HCT116 (cell line): ENCODE measurements at regions not wholly inside any gene's neighbourhood (a gene's known extent, or its start where the extent isn't known, plus 50 kb on each side); places are given as distances from the start of the nearest gene placed in this dataset.

ENCODE experiments used
- ATAC-seq: fragments of 200-7000 bp; cut with Tn5 transposase; 2 replicates; pipeline ENCODE4 v1.9.1; 2020; ENCODE audit warnings: mild to moderate bottlenecking, moderate library complexity
- BruUV-seq: library from RNA; stranded (reverse); fragments of 400-500 nt; replicated peaks from 2 replicates; lab custom pipeline; 2021; lab: Mats Ljungman, UMichigan
- CTCF ChIA-PET: fragments of 300-600 bp; sonication (Branson Sonifier 250); formaldehyde crosslinking; loops from one replicate; lab custom pipeline; 2021; ENCODE audit warnings: antibody characterized with exemption; lab: Charles Lee
- POLR2A ChIA-PET: fragments of 300-600, 350-600 bp; sonication (Branson Sonifier 250); formaldehyde crosslinking; loops from one replicate; lab custom pipeline; 2021; ENCODE audit warnings: antibody characterized with exemption; lab: Charles Lee
- RAD21 ChIA-PET, 2 experiments: fragments of 300-600 bp; sonication (Branson Sonifier 250); formaldehyde crosslinking; loops; one replicate each; lab custom pipeline; 2023; ENCODE audit warnings: low total read pairs in 2 of 2; ENCODE audit not compliant: uncharacterized antibody in 2 of 2, unreplicated experiment in 2 of 2, low non-redundant PET in 1 of 2; lab: Charles Lee
- DNase-seq: peaks from one replicate; pipeline ENCODE4 v3.0.0-alpha.2; 2010; ENCODE audit warnings: low read depth, low spot score
- H2AFZ ChIP-seq: fragments of 200-600 bp; shearing (Covaris generic), sonication (generic); 2 replicates; pipeline ENCODE4 v1.6.1; 2017; ENCODE audit warnings: low read depth, mixed run types, mixed read lengths, antibody characterized with exemption, low read length; ENCODE audit not compliant: poor library complexity, severe bottlenecking
- H3K27ac ChIP-seq: 2 replicates; pipeline ENCODE4 v1.5.1; 2012; ENCODE audit warnings: low read depth, low read length
- H3K27me3 ChIP-seq: fragments of 200-600 bp; sonication (generic); 2 replicates; pipeline ENCODE4 v1.6.1; 2016; ENCODE audit warnings: mixed run types, low read length, mixed read lengths; ENCODE audit not compliant: insufficient read depth
- H3K36me3 ChIP-seq, 2 experiments: fragments of 200-500 bp in 1 of 2; fragments of 200-600 bp in 1 of 2; sonication (Bioruptor generic) in 1 of 2; sonication (generic) in 1 of 2; 2 replicates each; pipeline versions ENCODE4 v1.5.1 to v1.6.1; 2014 to 2016; ENCODE audit warnings: low read length in 2 of 2, inconsistent platforms in 1 of 2, mixed read lengths in 1 of 2, mixed run types in 1 of 2; ENCODE audit not compliant: insufficient read depth in 2 of 2, control insufficient read depth in 1 of 2
- H3K4me1 ChIP-seq, 2 experiments: fragments of 200-600 bp in 1 of 2; sonication (generic) in 1 of 2; 2 replicates each; pipeline versions ENCODE4 v1.5.1 to v1.6.1; 2012 to 2017; ENCODE audit warnings: low read length in 2 of 2, inconsistent platforms in 1 of 2, mild to moderate bottlenecking in 1 of 2, mixed read lengths in 1 of 2, mixed run types in 1 of 2, moderate library complexity in 1 of 2; ENCODE audit not compliant: insufficient read depth in 2 of 2, control insufficient read depth in 1 of 2
- H3K4me2 ChIP-seq: fragments of 200-600 bp; sonication (generic); 2 replicates; pipeline ENCODE4 v1.6.1; 2017; ENCODE audit warnings: mixed run types, low read length, mixed read lengths
- H3K4me3 ChIP-seq, 2 experiments: fragments of 200-600 bp in 1 of 2; sonication (generic) in 1 of 2; replicated peaks in 1 of 2; 2 replicates each; pipeline ENCODE4 v1.5.1; 2011 to 2016; ENCODE audit warnings: low read length in 2 of 2, control low read depth in 1 of 2, low read depth in 1 of 2, mild to moderate bottlenecking in 1 of 2, mixed read lengths in 1 of 2, mixed run types in 1 of 2
- H3K79me2 ChIP-seq: fragments of 200-600 bp; sonication (generic); 2 replicates; pipeline ENCODE4 v1.6.1; 2017; ENCODE audit warnings: mild to moderate bottlenecking, mixed run types, low read length, moderate library complexity, mixed read lengths; ENCODE audit not compliant: insufficient read depth
- H3K9ac ChIP-seq: fragments of 200-600 bp; sonication (generic); 2 replicates; pipeline ENCODE4 v1.6.1; 2016; ENCODE audit warnings: low read length, mixed read lengths
- H3K9me2 ChIP-seq: fragments of 200-600 bp; sonication (generic), shearing (Covaris generic); 2 replicates; pipeline ENCODE4 v1.6.1; 2017; ENCODE audit warnings: mixed run types, mild to moderate bottlenecking, moderate library complexity; ENCODE audit not compliant: insufficient read depth
- H3K9me3 ChIP-seq, 2 experiments: fragments of 200-500 bp in 1 of 2; fragments of 200-600 bp in 1 of 2; sonication (Bioruptor generic) in 1 of 2; sonication (generic) in 1 of 2; 2 replicates each; pipeline ENCODE4 v1.6.1; 2014 to 2017; ENCODE audit warnings: low read length in 2 of 2, mixed read lengths in 2 of 2, inconsistent platforms in 1 of 2, low read depth in 1 of 2, mild to moderate bottlenecking in 1 of 2, mixed run types in 1 of 2, moderate library complexity in 1 of 2; ENCODE audit not compliant: control insufficient read depth in 1 of 2, insufficient read depth in 1 of 2
- H4K20me1 ChIP-seq: fragments of 200-600 bp; sonication (generic), shearing (Covaris generic); 2 replicates; pipeline ENCODE4 v1.6.1; 2017; ENCODE audit warnings: mixed run types, mild to moderate bottlenecking, moderate library complexity; ENCODE audit not compliant: insufficient read depth
- CTCF ChIP-seq, 3 experiments: fragments of 200-600 bp in 1 of 3; sonication (generic) in 1 of 3; IDR thresholded peaks in 2 of 3; conservative IDR thresholded peaks in 1 of 3; 2 replicates each; pipeline ENCODE4 v1.5.1; 2012 to 2017; ENCODE audit warnings: low read depth in 2 of 3, low read length in 2 of 3, antibody characterized with exemption in 1 of 3, borderline replicate concordance in 1 of 3, control low read depth in 1 of 3, mild to moderate bottlenecking in 1 of 3, mixed read lengths in 1 of 3, mixed run types in 1 of 3, moderate library complexity in 1 of 3; ENCODE audit not compliant: insufficient read depth in 1 of 3
- EZH2 ChIP-seq: fragments of 200-600 bp; sonication (generic); IDR thresholded peaks from 2 replicates; pipeline ENCODE4 v1.6.1; 2017; ENCODE audit warnings: antibody characterized with exemption, mixed run types
- SP1 ChIP-seq: IDR thresholded peaks from 2 replicates; pipeline ENCODE4 v1.6.1; 2012; ENCODE audit warnings: low read depth
- SRF ChIP-seq: IDR thresholded peaks from 2 replicates; pipeline ENCODE4 v1.6.1; 2012; ENCODE audit warnings: low read depth
- TCF7L2 ChIP-seq: IDR thresholded peaks from 2 replicates; pipeline ENCODE4 v1.7.0; 2011; ENCODE audit warnings: borderline replicate concordance, inconsistent platforms; ENCODE audit not compliant: insufficient read depth, insufficient read length; ENCODE audit errors: extremely low read depth
- YY1 ChIP-seq: IDR thresholded peaks from 2 replicates; pipeline ENCODE4 v1.6.1; 2011; ENCODE audit warnings: low read length, low read depth, moderate library complexity, mild to moderate bottlenecking; ENCODE audit not compliant: insufficient replicate concordance; ENCODE audit errors: extremely low read depth
- intact Hi-C: fragments of 100-400 bp; cut with micrococcal nuclease; formaldehyde crosslinking; loops from 2 replicates; pipeline ENCODE4 v1.10.0; 2022
- TF ChIP-seq, protein P1 (sequence below): IDR thresholded peaks from 2 replicates; pipeline ENCODE4 v1.6.1; 2012

- Histone ChIP-seq H3K4me2 (no peak overlapping the region), H3K79me2 (no peaks in the 10 kb centered on the region), H3K27me3 (no peaks in the 10 kb centered on the region), H4K20me1 (no peaks in the 10 kb centered on the region), H3K4me3 (no peak overlapping the region), H3K27ac (no peak overlapping the region), H3K36me3 (no peaks in the 10 kb centered on the region), H3K9ac (no peak overlapping the region)
- DNase-seq: no peak
- RAD21 ChIA-PET: no interaction called here
- TF ChIP-seq SP1 (no peak), SRF (no peak), EZH2 (no peak)
- TF ChIP-seq, all 23 proteins: peak for 0
- no peak overlapping the region for H2AFZ ChIP-seq
- ChIA-PET CTCF (no interaction called here), POLR2A (no interaction called here)
- H3K9me3 ChIP-seq: peaks cover 4 to 8% of the 10 kb centered on the region in 2 experiments; a peak in 2 of 4 replicates
- no peak for ATAC-seq
- intact Hi-C loops: no loop called here
- no peaks in the 10 kb centered on the region for H3K9me2 ChIP-seq
- BruUV-seq: no TSS peak
- H3K4me1 ChIP-seq: no peaks in the 10 kb centered on the region
Observed at GRCh38 chr12:130101370-130101769, 60.9 kb upstream of the FZD10 start.

DNA sequence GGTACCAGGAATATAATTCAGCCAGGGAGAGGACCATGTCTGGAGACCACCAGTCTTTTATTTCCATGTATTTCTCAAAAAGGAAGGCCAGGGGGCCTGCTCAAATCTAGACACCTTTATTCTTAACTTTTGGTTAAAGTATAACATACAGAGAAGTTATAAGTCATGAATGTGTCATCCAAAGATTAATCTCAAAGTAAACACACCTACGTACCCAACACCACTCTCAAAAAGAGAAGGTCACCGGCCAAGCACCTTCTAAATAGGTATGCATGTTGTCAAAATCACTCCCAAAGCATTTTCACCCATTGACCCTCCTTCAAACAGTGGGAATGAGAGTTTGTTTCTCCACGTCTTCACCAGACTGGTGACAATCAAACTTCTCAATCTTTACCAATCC, 60.0 kb upstream of the FZD10 start:
- ChIA-PET POLR2A (no interaction called here), CTCF (no interaction called here), RAD21 (no interaction called here)
- H3K4me3 ChIP-seq: no peak overlapping the region
- no TSS peak for BruUV-seq
- H3K9me2 ChIP-seq: no peaks in the 10 kb centered on the region
- no peaks in the 10 kb centered on the region for H4K20me1 ChIP-seq
- H2AFZ ChIP-seq: no peak overlapping the region
- intact Hi-C loops: no loop called here
- ATAC-seq (no peak), DNase-seq (no peak)
- no peaks in the 10 kb centered on the region for H3K4me1 ChIP-seq
- H3K27me3 ChIP-seq: no peaks in the 10 kb centered on the region
- no peaks in the 10 kb centered on the region for H3K79me2 ChIP-seq
- no peak overlapping the region for H3K27ac ChIP-seq
- no peak overlapping the region for H3K4me2 ChIP-seq
- H3K36me3 ChIP-seq: no peaks in the 10 kb centered on the region
- no peak overlapping the region for H3K9ac ChIP-seq
- TF ChIP-seq TCF7L2 (no peak), CTCF (IDR thresholded peaks at IDR 0.05 in 2 of 3, conservative IDR thresholded peaks at IDR 0.05 in 1 of 3; ENCODE audit: borderline replicate concordance in 1 of 3, insufficient read depth in 1 of 3, low read depth in 2 of 3, low read length in 2 of 3) (no peak), YY1 (no peak)
- TF ChIP-seq, protein P1, sequence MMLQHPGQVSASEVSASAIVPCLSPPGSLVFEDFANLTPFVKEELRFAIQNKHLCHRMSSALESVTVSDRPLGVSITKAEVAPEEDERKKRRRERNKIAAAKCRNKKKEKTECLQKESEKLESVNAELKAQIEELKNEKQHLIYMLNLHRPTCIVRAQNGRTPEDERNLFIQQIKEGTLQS: no peak
- TF ChIP-seq, all 23 proteins: peak for 0
- H3K9me3 ChIP-seq: peaks cover 0 to 11% of the 10 kb centered on the region in 2 experiments; a peak in 2 of 4 replicates
